HEK293 (cell line): ENCODE measurements at regions not wholly inside any gene's neighbourhood (a gene's known extent, or its start where the extent isn't known, plus 50 kb on each side); places are given as distances from the start of the nearest gene placed in this dataset.

ENCODE experiments used
- CTCF ChIA-PET: fragments of 350-600 bp; formaldehyde crosslinking; extraction: SDS; loops from one replicate; lab custom pipeline; 2021; ENCODE audit warnings: antibody characterized with exemption; lab: Yijun Ruan, JAX
- POLR2A ChIA-PET: fragments of 300-600 bp; formaldehyde crosslinking; extraction: SDS; loops from one replicate; lab custom pipeline; 2020; ENCODE audit warnings: antibody characterized with exemption, inconsistent platforms; lab: Yijun Ruan, JAX
- H3K27ac ChIP-seq: fragments of 200-500 bp; sonication (Bioruptor generic); 2 replicates; pipeline ENCODE4 v1.5.1; 2014; ENCODE audit warnings: low read depth, low read length, control low read depth, inconsistent platforms; ENCODE audit errors: extremely low read depth
- H3K36me3 ChIP-seq, 2 experiments: fragments of 200-500 bp in 1 of 2; sonication (Bioruptor generic) in 1 of 2; 1 replicate in 1 of 2; 2 replicates in 1 of 2; pipeline ENCODE4 v1.5.1; 2014 to 2017; ENCODE audit warnings: inconsistent platforms in 2 of 2, low read length in 2 of 2; ENCODE audit not compliant: control insufficient read depth in 2 of 2, insufficient read depth in 1 of 2
- H3K4me1 ChIP-seq: fragments of 200-500 bp; sonication (Bioruptor generic); 2 replicates; pipeline ENCODE4 v1.5.1; 2014; ENCODE audit warnings: mild to moderate bottlenecking, low read length, inconsistent platforms; ENCODE audit not compliant: control insufficient read depth, insufficient read depth
- H3K4me3 ChIP-seq: 2 replicates; pipeline ENCODE4 v1.5.1; 2011; ENCODE audit warnings: low read depth, mild to moderate bottlenecking, control low read depth, low read length, moderate library complexity
- H3K9me3 ChIP-seq: fragments of 200-500 bp; sonication (Bioruptor generic); 2 replicates; pipeline ENCODE4 v1.5.1; 2014; ENCODE audit warnings: low read depth, low read length, inconsistent platforms; ENCODE audit not compliant: control insufficient read depth, insufficient read depth
- FEZF1 ChIP-seq: fragments of 450-650 bp; formaldehyde crosslinking; IDR thresholded peaks from 2 replicates; pipeline ENCODE4 v1.5.1; 2016; ENCODE audit warnings: missing biosample characterization, missing genetic modification characterization
- GLI4 ChIP-seq: fragments of 450-650 bp; formaldehyde crosslinking; IDR thresholded peaks from 2 replicates; pipeline ENCODE4 v1.5.1; 2016; ENCODE audit warnings: missing biosample characterization, missing genetic modification characterization
- GLIS2 ChIP-seq: fragments of 450-650 bp; formaldehyde crosslinking; IDR thresholded peaks from 2 replicates; pipeline ENCODE4 v1.5.1; 2016; ENCODE audit warnings: missing biosample characterization, missing genetic modification characterization
- KLF7 ChIP-seq: fragments of 450-650 bp; formaldehyde crosslinking; IDR thresholded peaks from 2 replicates; pipeline ENCODE4 v1.5.1; 2016; ENCODE audit warnings: missing biosample characterization, missing genetic modification characterization, borderline replicate concordance
- REPIN1 ChIP-seq: fragments of 450-650 bp; formaldehyde crosslinking; IDR thresholded peaks from 2 replicates; pipeline ENCODE4 v1.5.1; 2017; ENCODE audit warnings: missing biosample characterization, missing genetic modification characterization, low read depth
- SETDB1 ChIP-seq: IDR thresholded peaks from one replicate; pipeline ENCODE4 v1.6.1; 2017; ENCODE audit warnings: mild to moderate bottlenecking, low read length, moderate library complexity, mixed read lengths; ENCODE audit not compliant: insufficient read length
- SP3 ChIP-seq: fragments of 450-650 bp; formaldehyde crosslinking; IDR thresholded peaks from 2 replicates; pipeline ENCODE4 v1.5.1; 2016; ENCODE audit warnings: missing biosample characterization, missing genetic modification characterization
- SP7 ChIP-seq: fragments of 450-650 bp; formaldehyde crosslinking; IDR thresholded peaks from 2 replicates; pipeline ENCODE4 v1.5.1; 2016; ENCODE audit warnings: missing biosample characterization, missing genetic modification characterization
- ZFHX2 ChIP-seq: fragments of 450-650 bp; formaldehyde crosslinking; conservative IDR thresholded peaks from 2 replicates; pipeline ENCODE4 v1.5.1; 2016; ENCODE audit warnings: missing biosample characterization, missing genetic modification characterization
- ZNF133 ChIP-seq: fragments of 450-650 bp; formaldehyde crosslinking; IDR thresholded peaks from 2 replicates; pipeline ENCODE4 v1.5.1; 2016; ENCODE audit warnings: missing biosample characterization, missing genetic modification characterization
- ZNF16 ChIP-seq: fragments of 450-650 bp; formaldehyde crosslinking; IDR thresholded peaks from 2 replicates; pipeline ENCODE4 v1.5.1; 2016; ENCODE audit warnings: low read depth, missing biosample characterization, missing genetic modification characterization
- ZNF23 ChIP-seq: fragments of 450-650 bp; formaldehyde crosslinking; IDR thresholded peaks from 2 replicates; pipeline ENCODE4 v1.5.1; 2016; ENCODE audit warnings: missing biosample characterization, missing genetic modification characterization, borderline replicate concordance
- ZNF354C ChIP-seq: fragments of 450-650 bp; formaldehyde crosslinking; IDR thresholded peaks from 2 replicates; pipeline ENCODE4 v1.5.1; 2016; ENCODE audit warnings: missing biosample characterization, missing genetic modification characterization, low read depth, borderline replicate concordance
- ZNF416 ChIP-seq: fragments of 450-650 bp; formaldehyde crosslinking; IDR thresholded peaks from 2 replicates; pipeline ENCODE4 v1.5.1; 2016; ENCODE audit warnings: missing biosample characterization, missing genetic modification characterization
- ZNF530 ChIP-seq: fragments of 450-650 bp; formaldehyde crosslinking; IDR thresholded peaks from 2 replicates; pipeline ENCODE4 v1.5.1; 2016; ENCODE audit warnings: low read depth, missing biosample characterization, missing genetic modification characterization
- ZNF548 ChIP-seq: fragments of 450-650 bp; formaldehyde crosslinking; IDR thresholded peaks from 2 replicates; pipeline ENCODE4 v1.5.1; 2016; ENCODE audit warnings: missing biosample characterization, missing genetic modification characterization
- ZNF571 ChIP-seq: fragments of 450-650 bp; formaldehyde crosslinking; IDR thresholded peaks from 2 replicates; pipeline ENCODE4 v1.5.0; 2017; ENCODE audit warnings: missing biosample characterization, missing genetic modification characterization
- ZNF610 ChIP-seq: fragments of 450-650 bp; formaldehyde crosslinking; IDR thresholded peaks from 2 replicates; pipeline ENCODE4 v1.5.1; 2016; ENCODE audit warnings: missing biosample characterization, missing genetic modification characterization, borderline replicate concordance
- ZNF776 ChIP-seq: fragments of 450-650 bp; formaldehyde crosslinking; IDR thresholded peaks from 2 replicates; pipeline ENCODE4 v1.5.0; 2017; ENCODE audit warnings: missing biosample characterization, missing genetic modification characterization, borderline replicate concordance
- ZNF777 ChIP-seq: fragments of 450-650 bp; formaldehyde crosslinking; IDR thresholded peaks from 2 replicates; pipeline ENCODE4 v1.5.1; 2017; ENCODE audit warnings: missing biosample characterization, missing genetic modification characterization, borderline replicate concordance
- ZSCAN30 ChIP-seq: fragments of 450-650 bp; IDR thresholded peaks from 2 replicates; pipeline ENCODE4 v1.5.1; 2018; ENCODE audit warnings: missing biosample characterization, mild to moderate bottlenecking, missing genetic modification characterization, moderate library complexity
- ZXDB ChIP-seq: fragments of 450-650 bp; formaldehyde crosslinking; IDR thresholded peaks from 2 replicates; pipeline ENCODE4 v1.5.1; 2016; ENCODE audit warnings: missing biosample characterization, missing genetic modification characterization
- TF ChIP-seq, protein P1 (sequence below): fragments of 450-650 bp; formaldehyde crosslinking; IDR thresholded peaks from 2 replicates; pipeline ENCODE4 v1.5.1; 2016; ENCODE audit warnings: missing biosample characterization, missing genetic modification characterization
- TF ChIP-seq, protein P2 (sequence below): fragments of 450-650 bp; formaldehyde crosslinking; IDR thresholded peaks from 2 replicates; pipeline ENCODE4 v1.5.1; 2016; ENCODE audit warnings: missing biosample characterization, missing genetic modification characterization

DNA sequence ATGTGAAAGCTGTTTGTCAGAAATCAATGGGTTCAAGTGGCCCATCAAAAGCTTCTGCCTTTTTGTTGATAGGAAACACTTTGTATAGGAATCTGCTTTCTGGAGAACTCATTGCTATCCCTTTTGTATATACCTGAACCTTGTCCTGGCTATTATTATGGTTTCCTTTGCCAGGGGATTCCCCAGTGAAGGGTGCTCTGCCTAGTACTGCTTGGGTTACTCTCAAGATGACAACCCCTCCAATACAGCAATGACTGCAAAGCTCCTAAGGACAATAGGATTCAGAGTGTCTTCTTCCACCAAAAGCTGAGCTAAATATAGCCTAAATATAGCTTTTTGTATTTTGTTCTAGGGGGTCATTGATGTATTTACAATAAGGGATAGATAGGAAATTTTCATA, 54.0 kb upstream of the PTPRK start:
- Histone ChIP-seq H3K36me3 (no peaks in the 10 kb centered on the region), H3K4me3 (no peak overlapping the region), H3K4me1 (peaks cover 10% of the 10 kb centered on the region; the same call in 1 of the 2 replicates), H3K9me3 (no peaks in the 10 kb centered on the region), H3K27ac (no peak overlapping the region)
- ChIA-PET CTCF (no interaction called here), POLR2A (no interaction called here)
- TF ChIP-seq ZNF416 (tag by site-specific recombination) (no peak), ZNF610 (tag by site-specific recombination) (no peak), ZNF16 (tag by site-specific recombination) (no peak), GLI4 (tag by site-specific recombination) (no peak)

DNA sequence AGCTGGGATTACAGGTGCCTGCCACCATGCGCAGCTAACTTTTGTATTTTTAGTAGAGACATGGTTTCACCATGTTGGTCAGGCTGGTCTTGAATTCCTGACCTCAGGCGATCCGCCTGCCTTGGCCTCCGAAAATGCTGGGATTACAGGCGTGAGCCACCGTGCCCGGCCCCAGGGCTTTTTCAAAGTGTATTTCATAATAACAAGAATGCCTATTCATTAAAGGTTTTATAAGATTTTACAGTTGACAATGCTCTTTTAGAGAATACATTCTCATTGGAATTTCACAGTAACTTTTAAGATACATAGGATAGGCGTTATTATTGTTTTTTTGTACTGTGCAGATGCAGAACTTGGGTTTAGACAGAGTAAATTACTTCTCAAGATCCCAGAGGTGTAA, 52.6 kb upstream of the PTPRK start:
- POLR2A ChIA-PET, result no interaction called here
- TF ChIP-seq SETDB1 (no peak), GLIS2 (tag by site-specific recombination) (no peak)
- no peak overlapping the region for H3K27ac ChIP-seq

DNA sequence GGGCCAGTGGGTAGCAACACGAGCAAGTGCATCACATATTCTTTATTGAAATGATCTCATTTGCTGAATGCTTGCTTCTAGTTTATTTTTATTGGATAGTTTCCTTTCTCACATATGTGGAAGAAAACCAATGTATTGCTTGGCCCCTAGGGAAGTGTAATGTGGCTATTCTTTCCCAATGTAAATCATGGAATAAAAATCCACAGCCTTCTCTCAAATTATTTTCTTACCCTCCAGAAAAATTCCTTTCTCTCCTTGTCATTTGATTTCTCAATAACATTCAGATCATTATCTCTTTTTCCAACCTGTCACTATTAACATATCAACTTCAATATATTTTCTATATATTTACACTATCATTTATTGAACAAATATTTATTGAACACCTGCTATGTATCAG, 51.9 kb upstream of the PTPRK start:
- ChIA-PET POLR2A (no interaction called here), CTCF (no interaction called here)
- Histone ChIP-seq H3K36me3 (no peaks in the 10 kb centered on the region), H3K9me3 (no peaks in the 10 kb centered on the region), H3K4me3 (no peak overlapping the region), H3K4me1 (peaks cover 10% of the 10 kb centered on the region; the same call in 1 of the 2 replicates), H3K27ac (no peak overlapping the region)
- TF ChIP-seq ZNF354C (no peak), ZSCAN30 (tag by site-specific recombination) (no peak), ZXDB (no peak), ZNF776 (tag by site-specific recombination) (no peak), KLF7 (no peak)

More for the DNA sequence above, 52.6 kb upstream of the PTPRK start:
- Histone ChIP-seq H3K4me3 (no peak overlapping the region), H3K9me3 (no peaks in the 10 kb centered on the region), H3K36me3 (no peaks in the 10 kb centered on the region), H3K4me1 (peaks cover 10% of the 10 kb centered on the region; the same call in 1 of the 2 replicates)
- CTCF ChIA-PET, result no interaction called here

DNA sequence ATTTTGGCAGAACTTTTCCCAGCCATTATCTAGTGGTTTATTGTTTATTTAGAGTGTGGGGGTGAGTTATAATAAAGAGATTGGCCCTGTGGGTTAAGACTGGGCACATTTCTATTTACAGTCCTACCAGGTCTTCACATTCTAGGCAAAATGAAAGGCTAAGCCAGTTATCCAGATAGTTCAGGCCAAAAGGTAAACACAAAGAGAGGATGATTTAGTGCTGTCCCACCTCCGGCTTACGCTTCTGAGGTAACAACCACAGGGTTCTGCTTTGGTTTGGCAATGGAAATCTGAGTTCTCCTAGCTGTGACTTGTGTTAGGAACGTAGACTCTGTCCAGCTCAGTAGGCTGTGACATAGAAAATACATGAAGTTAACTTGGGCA, 50.3 kb upstream of the PTPRK start:
- CTCF ChIA-PET, result no interaction called here
- H3K9me3 ChIP-seq, result no peaks in the 10 kb centered on the region
- no peak overlapping the region for H3K27ac ChIP-seq
- POLR2A ChIA-PET, result no interaction called here
- H3K4me1 ChIP-seq, result peaks cover 10% of the 10 kb centered on the region; the same call in 1 of the 2 replicates
- no peak overlapping the region for H3K4me3 ChIP-seq
- no peaks in the 10 kb centered on the region for H3K36me3 ChIP-seq
- no peak for TF ChIP-seq REPIN1 (tag by site-specific recombination)
- TF ChIP-seq, protein P1, sequence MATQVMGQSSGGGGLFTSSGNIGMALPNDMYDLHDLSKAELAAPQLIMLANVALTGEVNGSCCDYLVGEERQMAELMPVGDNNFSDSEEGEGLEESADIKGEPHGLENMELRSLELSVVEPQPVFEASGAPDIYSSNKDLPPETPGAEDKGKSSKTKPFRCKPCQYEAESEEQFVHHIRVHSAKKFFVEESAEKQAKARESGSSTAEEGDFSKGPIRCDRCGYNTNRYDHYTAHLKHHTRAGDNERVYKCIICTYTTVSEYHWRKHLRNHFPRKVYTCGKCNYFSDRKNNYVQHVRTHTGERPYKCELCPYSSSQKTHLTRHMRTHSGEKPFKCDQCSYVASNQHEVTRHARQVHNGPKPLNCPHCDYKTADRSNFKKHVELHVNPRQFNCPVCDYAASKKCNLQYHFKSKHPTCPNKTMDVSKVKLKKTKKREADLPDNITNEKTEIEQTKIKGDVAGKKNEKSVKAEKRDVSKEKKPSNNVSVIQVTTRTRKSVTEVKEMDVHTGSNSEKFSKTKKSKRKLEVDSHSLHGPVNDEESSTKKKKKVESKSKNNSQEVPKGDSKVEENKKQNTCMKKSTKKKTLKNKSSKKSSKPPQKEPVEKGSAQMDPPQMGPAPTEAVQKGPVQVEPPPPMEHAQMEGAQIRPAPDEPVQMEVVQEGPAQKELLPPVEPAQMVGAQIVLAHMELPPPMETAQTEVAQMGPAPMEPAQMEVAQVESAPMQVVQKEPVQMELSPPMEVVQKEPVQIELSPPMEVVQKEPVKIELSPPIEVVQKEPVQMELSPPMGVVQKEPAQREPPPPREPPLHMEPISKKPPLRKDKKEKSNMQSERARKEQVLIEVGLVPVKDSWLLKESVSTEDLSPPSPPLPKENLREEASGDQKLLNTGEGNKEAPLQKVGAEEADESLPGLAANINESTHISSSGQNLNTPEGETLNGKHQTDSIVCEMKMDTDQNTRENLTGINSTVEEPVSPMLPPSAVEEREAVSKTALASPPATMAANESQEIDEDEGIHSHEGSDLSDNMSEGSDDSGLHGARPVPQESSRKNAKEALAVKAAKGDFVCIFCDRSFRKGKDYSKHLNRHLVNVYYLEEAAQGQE (tag by site-specific recombination), result peak; percentile 52; the same call in 1 of the 2 replicates
- TF ChIP-seq ZFHX2, result peak; percentile 28; the same call in 1 of the 2 replicates
- TF ChIP-seq FEZF1 (tag by site-specific recombination), result peak; percentile 39; the same call in 1 of the 2 replicates
- TF ChIP-seq, protein P2, sequence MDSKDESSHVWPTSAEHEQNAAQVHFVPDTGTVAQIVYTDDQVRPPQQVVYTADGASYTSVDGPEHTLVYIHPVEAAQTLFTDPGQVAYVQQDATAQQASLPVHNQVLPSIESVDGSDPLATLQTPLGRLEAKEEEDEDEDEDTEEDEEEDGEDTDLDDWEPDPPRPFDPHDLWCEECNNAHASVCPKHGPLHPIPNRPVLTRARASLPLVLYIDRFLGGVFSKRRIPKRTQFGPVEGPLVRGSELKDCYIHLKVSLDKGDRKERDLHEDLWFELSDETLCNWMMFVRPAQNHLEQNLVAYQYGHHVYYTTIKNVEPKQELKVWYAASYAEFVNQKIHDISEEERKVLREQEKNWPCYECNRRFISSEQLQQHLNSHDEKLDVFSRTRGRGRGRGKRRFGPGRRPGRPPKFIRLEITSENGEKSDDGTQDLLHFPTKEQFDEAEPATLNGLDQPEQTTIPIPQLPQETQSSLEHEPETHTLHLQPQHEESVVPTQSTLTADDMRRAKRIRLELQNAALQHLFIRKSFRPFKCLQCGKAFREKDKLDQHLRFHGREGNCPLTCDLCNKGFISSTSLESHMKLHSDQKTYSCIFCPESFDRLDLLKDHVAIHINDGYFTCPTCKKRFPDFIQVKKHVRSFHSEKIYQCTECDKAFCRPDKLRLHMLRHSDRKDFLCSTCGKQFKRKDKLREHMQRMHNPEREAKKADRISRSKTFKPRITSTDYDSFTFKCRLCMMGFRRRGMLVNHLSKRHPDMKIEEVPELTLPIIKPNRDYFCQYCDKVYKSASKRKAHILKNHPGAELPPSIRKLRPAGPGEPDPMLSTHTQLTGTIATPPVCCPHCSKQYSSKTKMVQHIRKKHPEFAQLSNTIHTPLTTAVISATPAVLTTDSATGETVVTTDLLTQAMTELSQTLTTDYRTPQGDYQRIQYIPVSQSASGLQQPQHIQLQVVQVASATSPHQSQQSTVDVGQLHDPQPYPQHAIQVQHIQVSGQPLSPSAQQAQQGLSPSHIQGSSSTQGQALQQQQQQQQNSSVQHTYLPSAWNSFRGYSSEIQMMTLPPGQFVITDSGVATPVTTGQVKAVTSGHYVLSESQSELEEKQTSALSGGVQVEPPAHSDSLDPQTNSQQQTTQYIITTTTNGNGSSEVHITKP (tag by site-specific recombination), result peak; percentile 52
- TF ChIP-seq ZNF777 (tag by site-specific recombination), result no peak
- peak; percentile 75 for TF ChIP-seq SP7
- no peak for TF ChIP-seq ZNF530 (tag by site-specific recombination)
- no peak for TF ChIP-seq ZNF133 (tag by site-specific recombination)
- TF ChIP-seq ZNF548 (tag by site-specific recombination), result no peak
- TF ChIP-seq ZNF571 (tag by site-specific recombination), result no peak
- TF ChIP-seq SP3, result no peak
- no peak for TF ChIP-seq ZNF23 (tag by site-specific recombination)
